AG10803 (cell line): ENCODE measurements at regions not wholly inside any gene's neighbourhood (a gene's known extent, or its start where the extent isn't known, plus 50 kb on each side); places are given as distances from the start of the nearest gene placed in this dataset.

Experiments used
- DNase-seq: peaks from one replicate; pipeline ENCODE4 v3.0.0; 2010; ENCODE audit warnings: low read depth
- H3K4me3 ChIP-seq: 2 replicates; pipeline ENCODE4 v1.5.1; 2011; ENCODE audit warnings: mild to moderate bottlenecking, low read length, control low read depth
- CTCF ChIP-seq: conservative IDR thresholded peaks from 2 replicates; pipeline ENCODE4 v1.5.1; 2011; ENCODE audit warnings: mild to moderate bottlenecking, low read length, control low read depth, inconsistent platforms

DNA sequence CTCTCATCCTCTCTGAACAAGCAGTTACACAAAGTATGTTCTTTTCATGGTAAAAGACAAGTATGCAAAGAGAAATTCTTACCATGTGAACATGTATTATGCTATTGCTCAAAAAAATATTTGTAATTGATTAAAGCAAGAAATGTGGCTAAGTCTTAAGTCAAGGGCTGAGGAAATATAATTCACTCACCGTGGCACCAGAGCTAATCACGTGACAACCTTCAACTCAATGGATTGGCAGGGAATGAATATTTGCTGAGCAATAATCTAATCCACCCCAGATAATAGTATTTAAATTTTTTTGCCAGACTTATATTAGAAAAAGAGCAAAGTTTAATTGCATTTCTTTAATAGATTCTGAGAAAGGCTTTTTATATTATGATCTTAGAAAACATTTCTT is 310.2 kb downstream of the HS3ST1 start:
- no peak for DNase-seq
- no peak for TF ChIP-seq CTCF
- H3K4me3 ChIP-seq: no peak overlapping the region

DNA sequence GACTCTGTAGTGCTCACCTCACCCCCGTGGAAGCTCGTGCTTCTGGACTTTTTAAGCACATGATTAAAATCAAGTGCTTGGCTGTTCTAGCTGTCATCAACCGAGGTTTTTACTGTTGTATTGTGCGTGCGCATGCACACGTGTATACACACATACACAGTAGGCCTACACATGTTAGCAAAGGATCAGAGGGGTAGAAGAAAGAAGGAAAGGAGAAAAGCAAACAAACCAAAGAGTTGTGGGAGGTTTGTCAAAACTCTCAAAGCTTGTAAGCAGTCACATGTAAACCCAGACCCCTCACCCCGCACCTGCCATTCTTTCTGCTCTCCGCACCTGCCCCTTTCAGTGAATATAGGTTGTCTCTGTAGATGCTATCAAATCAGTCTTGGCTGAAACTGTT is 311.8 kb downstream of the HS3ST1 start:
- no peak for TF ChIP-seq CTCF
- no peak overlapping the region for H3K4me3 ChIP-seq
- no peak for DNase-seq

DNA sequence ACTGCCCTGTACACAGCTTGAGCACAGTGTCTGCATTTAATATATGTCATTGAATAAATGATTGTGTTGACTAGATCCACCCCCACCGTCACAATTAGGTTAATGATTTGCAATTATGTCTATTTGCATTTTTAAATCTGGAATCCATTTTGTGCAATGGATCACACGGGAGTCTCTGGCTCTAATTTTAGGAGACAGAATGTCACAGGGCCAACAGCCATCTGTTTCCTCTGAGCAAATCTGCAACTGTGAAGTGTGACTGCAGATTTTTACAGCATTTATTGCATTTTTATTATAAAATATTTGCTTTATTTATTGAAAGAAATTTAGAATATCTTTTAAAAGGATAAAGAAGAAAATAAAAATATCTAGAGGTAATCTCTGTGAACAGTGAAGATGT is 316.8 kb downstream of the HS3ST1 start:
- DNase-seq: no peak
- no peak overlapping the region for H3K4me3 ChIP-seq
- TF ChIP-seq CTCF: no peak

DNA sequence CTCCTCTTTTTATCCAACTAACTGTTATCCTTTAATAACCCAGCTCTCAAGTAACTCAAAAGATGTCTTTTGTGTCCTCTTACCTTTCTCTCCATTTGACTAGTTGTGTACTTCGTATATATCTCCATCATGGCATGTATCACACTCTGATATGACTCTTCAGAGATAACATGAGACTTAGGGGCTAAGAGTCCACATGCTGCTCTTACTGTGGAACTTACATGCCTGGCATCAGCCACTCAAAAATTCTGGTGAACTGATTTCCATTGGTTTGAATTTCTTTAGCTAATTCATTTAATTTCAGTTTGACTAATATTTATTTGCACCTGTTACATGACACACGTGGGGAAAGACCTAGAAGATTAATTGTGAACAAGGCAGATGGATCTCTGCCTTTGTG is 317.3 kb downstream of the HS3ST1 start:
- no peak for DNase-seq
- H3K4me3 ChIP-seq: no peak overlapping the region
- TF ChIP-seq CTCF: no peak

- H3K4me3 ChIP-seq: no peak overlapping the region
- DNase-seq: no peak
- no peak for TF ChIP-seq CTCF
These were observed 321.9 kb downstream of the HS3ST1 start for GRCh38 chr4:11106759-11107158.

DNA sequence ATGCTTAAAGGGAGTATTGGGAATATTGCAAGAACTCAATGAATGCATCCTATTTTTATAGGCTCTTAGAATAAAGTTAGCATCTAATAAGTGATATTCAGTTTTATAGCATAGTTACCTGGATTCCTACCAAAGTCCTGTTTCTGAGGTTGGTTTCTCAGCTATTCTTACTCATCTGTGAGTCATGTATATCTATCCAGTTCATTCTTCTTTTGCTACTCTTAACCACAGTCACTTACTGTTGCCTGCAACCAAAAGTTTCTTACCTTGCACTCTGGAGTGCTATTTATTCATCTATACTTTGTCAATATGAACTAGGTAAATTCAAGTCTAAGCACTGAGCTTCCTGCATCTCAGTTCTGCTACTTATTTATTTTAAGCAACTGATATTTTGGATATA is 322.5 kb downstream of the HS3ST1 start:
- no peak overlapping the region for H3K4me3 ChIP-seq
- DNase-seq: no peak
- no peak for TF ChIP-seq CTCF

DNA sequence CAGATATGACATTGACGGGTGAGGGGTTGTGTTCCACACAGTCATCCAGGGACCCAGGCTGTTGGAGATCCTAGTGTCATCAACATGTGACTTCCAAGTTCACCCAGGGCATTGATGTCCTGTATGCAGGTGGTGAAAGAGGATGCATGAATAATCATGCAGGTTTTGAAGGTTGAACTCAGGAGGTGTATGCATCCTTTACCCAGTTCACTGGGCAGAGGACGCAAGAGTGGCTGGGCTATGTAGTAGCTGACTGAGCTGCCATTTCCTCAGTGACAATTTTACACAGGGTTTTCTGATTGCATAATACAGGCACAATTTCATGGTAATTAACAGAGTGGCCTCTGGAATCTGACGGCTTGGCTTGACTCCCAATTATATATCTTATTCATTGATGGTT is 323.0 kb downstream of the HS3ST1 start:
- TF ChIP-seq CTCF: no peak
- DNase-seq: no peak

More for the DNA sequence above, 323.0 kb downstream of the HS3ST1 start:
- no peak overlapping the region for H3K4me3 ChIP-seq
